ENCODE measurements at regions not wholly inside any gene's neighbourhood (a gene's known extent, or its start where the extent isn't known, plus 50 kb on each side); places are given as distances from the start of the nearest gene placed in this dataset.

DNA sequence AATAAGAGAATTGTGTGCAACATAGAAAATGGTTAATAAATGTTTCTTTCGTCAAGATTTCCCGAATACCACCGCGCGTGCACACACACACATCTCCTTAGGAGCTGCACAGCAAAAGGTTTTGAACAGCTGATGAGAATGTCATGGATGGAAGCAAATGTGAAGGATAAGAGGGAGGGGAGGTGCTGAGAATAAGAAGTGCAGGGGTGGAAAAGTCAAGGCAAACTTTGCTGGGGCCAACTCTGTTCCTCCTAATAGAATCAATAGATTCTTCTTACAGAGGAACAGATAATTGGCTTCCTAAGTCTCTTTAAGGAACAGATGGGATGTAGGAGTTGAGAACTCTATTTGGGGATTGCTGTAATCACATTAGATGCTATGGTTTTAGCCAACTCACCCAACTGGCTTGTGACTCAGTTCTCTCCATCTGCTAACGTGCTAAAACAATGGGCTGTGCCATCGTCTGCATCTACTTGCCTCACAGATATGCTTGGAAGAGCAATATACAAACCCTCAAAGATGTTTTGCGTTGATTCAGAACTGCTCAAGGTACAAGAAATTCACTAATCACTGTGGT lies 408.2 kb upstream of the CELF2 start:
- Histone ChIP-seq H3K27me3 (ENCODE audit: insufficient read depth, low read length) (no peaks in the 10 kb centered on the region), H3K4me1 (ENCODE audit: insufficient read depth, low read length) (no peaks in the 10 kb centered on the region), H3K36me3 (ENCODE audit: insufficient read depth, low read depth, low read length) (no peaks in the 10 kb centered on the region), H3K9ac (ENCODE audit: low read depth, low read length) (no peak overlapping the region), H3K27ac (ENCODE audit: low read length) (no peak overlapping the region), H3K4me3 (ENCODE audit: low read length) (no peak overlapping the region), H3K9me3 (ENCODE audit: insufficient read depth, low read depth, low read length) (no peaks in the 10 kb centered on the region)

DNA sequence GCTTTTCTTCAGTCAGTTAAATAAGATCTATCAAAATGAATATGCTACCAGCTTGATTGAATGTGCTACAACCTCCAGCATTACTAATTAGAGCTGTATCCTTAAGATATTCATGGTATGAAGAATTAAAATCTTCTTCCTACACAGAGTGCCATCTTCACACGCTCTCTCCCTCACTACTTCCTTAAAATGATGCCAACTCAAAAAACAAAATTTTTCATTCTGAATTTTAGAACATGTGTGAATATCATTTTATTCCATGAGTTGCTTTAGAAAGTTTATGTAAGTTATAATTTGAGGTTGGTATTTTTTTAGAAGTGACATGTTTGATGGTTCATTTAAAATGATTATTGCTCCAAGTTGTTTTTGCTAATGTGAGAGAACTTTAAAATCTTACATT lies 407.5 kb upstream of the CELF2 start:
- Histone ChIP-seq H3K36me3 (ENCODE audit: insufficient read depth, low read depth, low read length) (no peaks in the 10 kb centered on the region), H3K27ac (ENCODE audit: low read length) (no peak overlapping the region), H3K9ac (ENCODE audit: low read depth, low read length) (no peak overlapping the region), H3K4me1 (ENCODE audit: insufficient read depth, low read length) (no peaks in the 10 kb centered on the region), H3K27me3 (ENCODE audit: insufficient read depth, low read length) (no peaks in the 10 kb centered on the region), H3K9me3 (ENCODE audit: insufficient read depth, low read depth, low read length) (no peaks in the 10 kb centered on the region), H3K4me3 (ENCODE audit: low read length) (no peak overlapping the region)

DNA sequence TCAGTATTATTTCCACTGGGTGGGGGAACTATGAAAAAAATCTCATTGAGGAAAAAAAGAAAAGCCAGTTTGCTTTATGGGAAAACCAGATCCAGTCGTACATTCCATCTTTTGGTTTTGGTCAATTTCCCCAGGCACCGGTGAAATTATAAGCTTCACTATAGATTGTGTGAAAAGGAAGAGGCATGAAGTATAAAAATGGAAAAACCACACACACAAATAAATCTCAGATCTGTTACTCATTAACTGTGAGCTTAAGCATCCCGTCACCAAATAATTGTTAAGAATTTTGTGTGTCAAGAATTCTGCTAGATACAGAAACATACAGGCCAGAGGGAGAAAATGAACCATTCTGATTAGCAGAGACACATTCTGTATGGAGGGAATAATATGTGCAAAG lies 405.5 kb upstream of the CELF2 start:
- Histone ChIP-seq H3K4me1 (ENCODE audit: insufficient read depth, low read length) (no peaks in the 10 kb centered on the region), H3K27me3 (ENCODE audit: insufficient read depth, low read length) (no peaks in the 10 kb centered on the region), H3K4me3 (ENCODE audit: low read length) (no peak overlapping the region), H3K9ac (ENCODE audit: low read depth, low read length) (no peak overlapping the region), H3K9me3 (ENCODE audit: insufficient read depth, low read depth, low read length) (no peaks in the 10 kb centered on the region), H3K27ac (ENCODE audit: low read length) (no peak overlapping the region), H3K36me3 (ENCODE audit: insufficient read depth, low read depth, low read length) (no peaks in the 10 kb centered on the region)

DNA sequence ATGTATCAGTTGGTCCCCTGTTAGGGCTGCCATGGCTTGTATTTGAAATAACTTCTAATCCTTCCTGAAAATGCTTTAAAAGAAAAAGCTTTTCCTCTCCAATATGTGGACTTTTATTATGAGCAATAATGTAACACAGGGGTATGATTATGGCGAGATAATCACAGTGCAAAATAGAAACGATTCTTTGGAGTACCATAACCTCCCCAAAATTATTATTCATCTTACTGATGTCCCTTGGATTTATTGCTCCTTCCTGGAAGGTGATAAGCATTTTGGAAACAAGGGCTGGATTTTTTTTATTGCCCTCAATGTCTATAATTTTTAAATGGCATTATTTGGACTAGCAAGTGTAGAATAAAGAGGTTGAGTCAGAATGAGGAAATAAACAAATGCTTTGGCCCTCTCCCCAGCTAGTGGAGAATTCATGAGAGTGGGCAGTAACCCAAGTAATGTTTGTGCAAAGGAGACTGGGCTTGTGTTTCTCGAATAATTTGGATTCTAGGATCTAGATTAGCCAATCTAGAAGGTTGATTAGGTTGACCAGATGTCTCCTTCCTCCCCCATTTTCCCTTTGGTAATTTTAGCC lies 403.9 kb upstream of the CELF2 start:
- Histone ChIP-seq H3K9ac (ENCODE audit: low read depth, low read length) (no peak overlapping the region), H3K27me3 (ENCODE audit: insufficient read depth, low read length) (no peaks in the 10 kb centered on the region), H3K36me3 (ENCODE audit: insufficient read depth, low read depth, low read length) (no peaks in the 10 kb centered on the region), H3K9me3 (ENCODE audit: insufficient read depth, low read depth, low read length) (no peaks in the 10 kb centered on the region), H3K4me1 (ENCODE audit: insufficient read depth, low read length) (no peaks in the 10 kb centered on the region), H3K4me3 (ENCODE audit: low read length) (no peak overlapping the region), H3K27ac (ENCODE audit: low read length) (no peak overlapping the region)

DNA sequence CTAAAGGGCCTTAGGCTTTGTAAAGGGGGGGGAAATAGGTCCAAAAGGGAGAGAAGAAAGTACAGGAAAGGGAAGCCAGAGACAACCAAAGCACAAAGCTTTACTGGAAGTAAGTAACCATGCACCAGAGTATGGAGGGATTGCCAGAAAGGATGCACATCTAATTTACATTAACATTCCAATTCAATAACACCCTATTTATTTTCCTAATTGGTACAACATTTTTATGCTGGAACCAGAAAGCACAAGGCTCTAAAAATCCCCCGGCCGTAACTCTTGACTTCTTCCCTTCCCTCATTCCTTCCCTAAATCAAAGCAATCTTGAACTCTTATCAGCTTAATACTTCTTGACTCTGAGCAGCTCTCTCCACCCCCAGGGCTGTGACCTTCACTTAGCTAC lies 400.0 kb upstream of the CELF2 start:
- Histone ChIP-seq H3K9me3 (ENCODE audit: insufficient read depth, low read depth, low read length) (no peaks in the 10 kb centered on the region), H3K36me3 (ENCODE audit: insufficient read depth, low read depth, low read length) (no peaks in the 10 kb centered on the region), H3K9ac (ENCODE audit: low read depth, low read length) (no peak overlapping the region), H3K4me3 (ENCODE audit: low read length) (no peak overlapping the region), H3K27me3 (ENCODE audit: insufficient read depth, low read length) (no peaks in the 10 kb centered on the region), H3K27ac (ENCODE audit: low read length) (no peak overlapping the region), H3K4me1 (ENCODE audit: insufficient read depth, low read length) (no peaks in the 10 kb centered on the region)

DNA sequence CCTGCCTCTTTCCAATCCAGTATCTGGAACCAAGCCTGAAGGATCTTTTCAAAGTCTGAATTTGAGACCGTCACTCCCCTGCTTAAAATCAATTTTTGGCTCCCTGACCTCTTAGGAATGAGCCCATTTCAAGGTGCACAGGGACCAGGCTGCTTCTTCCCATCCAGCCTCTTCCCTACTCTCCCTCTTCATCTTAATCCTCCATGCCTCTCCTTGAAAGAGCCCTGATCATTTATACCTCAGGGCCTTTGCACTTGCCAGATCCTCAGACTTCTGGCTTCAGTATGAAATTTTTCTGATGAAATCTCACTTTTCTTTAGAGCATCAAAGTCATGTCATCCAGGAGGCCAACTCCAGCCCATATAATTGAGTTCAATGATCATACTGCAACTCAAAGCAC lies 399.5 kb upstream of the CELF2 start:
- Histone ChIP-seq H3K27me3 (ENCODE audit: insufficient read depth, low read length) (no peaks in the 10 kb centered on the region), H3K4me3 (ENCODE audit: low read length) (no peak overlapping the region), H3K4me1 (ENCODE audit: insufficient read depth, low read length) (no peaks in the 10 kb centered on the region), H3K27ac (ENCODE audit: low read length) (no peak overlapping the region), H3K36me3 (ENCODE audit: insufficient read depth, low read depth, low read length) (no peaks in the 10 kb centered on the region), H3K9me3 (ENCODE audit: insufficient read depth, low read depth, low read length) (no peaks in the 10 kb centered on the region), H3K9ac (ENCODE audit: low read depth, low read length) (no peak overlapping the region)

DNA sequence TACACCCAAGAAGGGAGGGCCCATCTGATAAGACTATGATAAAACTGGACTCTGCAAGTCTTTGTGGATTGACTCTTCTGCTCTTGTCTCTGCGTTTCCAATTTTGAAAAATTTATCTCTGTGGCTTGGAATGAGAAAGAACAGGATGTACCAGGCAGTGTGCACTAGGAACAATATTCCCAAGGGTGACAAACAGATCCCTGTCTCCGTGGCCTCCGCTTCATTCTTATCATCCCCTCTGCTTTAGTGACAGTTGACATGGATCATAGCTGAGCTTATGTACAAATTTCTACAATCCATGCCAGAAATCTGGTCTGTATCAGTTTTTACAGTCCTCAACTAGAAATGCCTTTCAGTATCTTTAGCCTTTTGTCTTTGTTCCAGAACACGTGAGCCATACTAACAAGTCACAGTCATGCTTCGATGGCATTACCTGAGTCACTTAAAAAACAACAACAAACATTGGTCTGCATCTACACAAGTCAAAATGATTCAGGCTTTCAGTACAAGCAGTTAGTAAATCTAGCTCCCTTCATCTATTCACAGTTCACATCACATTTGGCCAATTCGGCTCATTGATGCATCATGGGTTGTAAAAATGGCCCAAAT lies 393.6 kb upstream of the CELF2 start:
- Histone ChIP-seq H3K9me3 (ENCODE audit: insufficient read depth, low read depth, low read length) (no peaks in the 10 kb centered on the region), H3K9ac (ENCODE audit: low read depth, low read length) (no peak overlapping the region), H3K4me3 (ENCODE audit: low read length) (no peak overlapping the region), H3K27me3 (ENCODE audit: insufficient read depth, low read length) (no peaks in the 10 kb centered on the region), H3K36me3 (ENCODE audit: insufficient read depth, low read depth, low read length) (no peaks in the 10 kb centered on the region), H3K27ac (ENCODE audit: low read length) (no peak overlapping the region), H3K4me1 (ENCODE audit: insufficient read depth, low read length) (no peaks in the 10 kb centered on the region)

DNA sequence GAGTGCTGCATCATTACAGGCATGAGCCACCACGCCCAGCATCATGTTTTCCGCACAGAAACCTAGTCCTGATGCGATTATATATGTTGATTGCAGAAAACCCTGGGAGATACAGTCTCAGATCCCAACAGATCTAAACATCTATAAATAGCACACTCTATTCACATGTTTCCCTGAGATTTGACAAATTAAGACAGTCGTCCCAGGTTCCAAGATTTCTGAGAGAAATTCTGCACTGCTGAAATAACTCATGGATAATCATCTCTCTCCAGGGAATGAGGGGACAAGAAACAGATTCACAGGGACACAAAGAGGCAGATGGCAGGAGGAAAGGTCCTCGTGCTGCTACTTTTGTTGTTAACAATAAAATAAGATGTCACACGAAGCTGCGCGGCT lies 393.1 kb upstream of the CELF2 start:
- Histone ChIP-seq H3K9ac (ENCODE audit: low read depth, low read length) (no peak overlapping the region), H3K9me3 (ENCODE audit: insufficient read depth, low read depth, low read length) (no peaks in the 10 kb centered on the region), H3K27me3 (ENCODE audit: insufficient read depth, low read length) (no peaks in the 10 kb centered on the region), H3K27ac (ENCODE audit: low read length) (no peak overlapping the region), H3K36me3 (ENCODE audit: insufficient read depth, low read depth, low read length) (no peaks in the 10 kb centered on the region), H3K4me3 (ENCODE audit: low read length) (no peak overlapping the region), H3K4me1 (ENCODE audit: insufficient read depth, low read length) (no peaks in the 10 kb centered on the region)

DNA sequence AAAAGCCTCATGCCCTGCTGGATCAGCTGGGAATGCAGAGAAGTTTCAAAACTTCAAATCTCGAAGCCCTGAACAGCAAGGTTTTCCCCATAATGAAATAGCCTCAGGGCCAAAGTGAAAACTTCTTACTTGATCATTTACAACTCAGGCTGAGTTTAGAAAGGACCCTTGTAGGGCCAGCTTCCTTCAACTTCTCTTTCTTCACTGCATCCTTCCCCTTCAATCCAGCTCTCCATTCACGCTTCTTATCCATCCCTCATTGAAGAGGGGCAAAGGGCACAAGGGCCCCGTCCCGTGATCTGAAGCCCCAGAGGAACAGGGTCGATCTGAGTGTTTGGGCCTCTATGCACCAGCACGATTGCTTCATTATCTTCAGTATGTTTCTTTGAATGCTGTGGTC lies 392.2 kb upstream of the CELF2 start:
- H3K27me3 ChIP-seq (ENCODE audit: insufficient read depth, low read length) = no peaks in the 10 kb centered on the region
- no peak overlapping the region for H3K4me3 ChIP-seq (ENCODE audit: low read length)
- H3K36me3 ChIP-seq (ENCODE audit: insufficient read depth, low read depth, low read length) = no peaks in the 10 kb centered on the region
- H3K9ac ChIP-seq (ENCODE audit: low read depth, low read length) = no peak overlapping the region
- H3K27ac ChIP-seq (ENCODE audit: low read length) = no peak overlapping the region
- no peaks in the 10 kb centered on the region for H3K9me3 ChIP-seq (ENCODE audit: insufficient read depth, low read depth, low read length)
- no peaks in the 10 kb centered on the region for H3K4me1 ChIP-seq (ENCODE audit: insufficient read depth, low read length)

DNA sequence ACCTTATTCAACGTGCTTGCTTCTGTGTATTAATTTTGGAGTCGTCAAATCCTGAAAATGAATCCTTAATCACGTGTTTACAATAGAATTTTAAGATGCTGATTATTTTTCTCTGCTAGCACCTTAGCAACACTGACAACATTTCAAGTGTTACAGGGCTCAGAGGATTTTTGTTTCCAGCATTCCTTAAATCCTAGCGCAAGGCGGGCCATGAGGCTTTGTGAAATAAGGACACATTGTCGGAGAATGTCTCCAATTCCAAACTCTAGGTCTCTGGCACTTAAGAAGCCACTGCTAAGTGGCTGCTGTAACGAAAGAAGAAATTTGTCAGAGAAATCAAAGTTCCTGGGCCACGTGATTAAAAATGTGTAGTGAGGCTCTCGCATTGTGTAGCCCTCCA lies 390.9 kb upstream of the CELF2 start:
- Histone ChIP-seq H3K27ac (ENCODE audit: low read length) (no peak overlapping the region), H3K36me3 (ENCODE audit: insufficient read depth, low read depth, low read length) (no peaks in the 10 kb centered on the region), H3K9me3 (ENCODE audit: insufficient read depth, low read depth, low read length) (no peaks in the 10 kb centered on the region), H3K27me3 (ENCODE audit: insufficient read depth, low read length) (no peaks in the 10 kb centered on the region), H3K9ac (ENCODE audit: low read depth, low read length) (no peak overlapping the region), H3K4me1 (ENCODE audit: insufficient read depth, low read length) (no peaks in the 10 kb centered on the region), H3K4me3 (ENCODE audit: low read length) (no peak overlapping the region)

DNA sequence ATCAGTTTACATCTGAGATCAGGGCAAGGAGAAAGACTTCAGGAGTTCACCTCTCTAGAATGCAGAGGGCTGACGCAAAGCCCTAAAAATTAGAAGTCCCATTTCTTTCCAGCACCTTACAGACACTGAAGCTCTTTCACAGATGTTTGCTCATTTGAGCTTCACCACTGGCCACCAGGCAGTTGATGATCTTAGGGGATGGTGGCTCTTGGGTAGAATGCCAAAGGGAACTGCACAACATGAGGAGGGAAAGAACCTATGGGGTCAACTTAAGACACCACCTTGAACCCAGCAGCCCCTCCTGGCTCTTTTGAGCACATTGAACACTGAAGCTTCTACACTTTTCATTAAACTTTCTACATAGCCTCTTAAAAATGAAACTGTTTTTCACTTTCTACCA lies 390.3 kb upstream of the CELF2 start:
- no peaks in the 10 kb centered on the region for H3K9me3 ChIP-seq (ENCODE audit: insufficient read depth, low read depth, low read length)
- H3K4me3 ChIP-seq (ENCODE audit: low read length) = no peak overlapping the region
- H3K36me3 ChIP-seq (ENCODE audit: insufficient read depth, low read depth, low read length) = no peaks in the 10 kb centered on the region
- H3K27me3 ChIP-seq (ENCODE audit: insufficient read depth, low read length) = no peaks in the 10 kb centered on the region
- no peak overlapping the region for H3K9ac ChIP-seq (ENCODE audit: low read depth, low read length)
- no peak overlapping the region for H3K27ac ChIP-seq (ENCODE audit: low read length)
- no peaks in the 10 kb centered on the region for H3K4me1 ChIP-seq (ENCODE audit: insufficient read depth, low read length)

DNA sequence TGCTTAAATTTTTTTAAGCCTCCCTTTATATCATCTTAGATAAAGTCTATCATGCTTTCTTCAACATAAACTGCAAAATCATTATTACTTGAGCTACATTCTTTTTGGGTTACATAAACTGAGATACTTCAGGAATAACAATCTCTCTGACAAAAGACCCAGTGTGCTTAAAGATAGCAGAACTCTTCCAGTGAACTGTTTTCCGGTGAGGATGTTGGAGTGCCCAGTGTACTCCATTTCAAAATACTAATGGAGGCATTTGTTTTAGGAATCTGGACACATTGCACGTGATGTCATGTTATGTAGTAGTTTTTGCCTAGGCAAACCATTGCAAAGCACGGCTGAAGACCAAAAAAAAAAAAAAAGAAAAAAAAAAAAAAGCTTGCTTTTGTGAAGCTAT lies 388.2 kb upstream of the CELF2 start:
- Histone ChIP-seq H3K4me3 (ENCODE audit: low read length) (no peak overlapping the region), H3K4me1 (ENCODE audit: insufficient read depth, low read length) (no peaks in the 10 kb centered on the region), H3K27ac (ENCODE audit: low read length) (no peak overlapping the region), H3K27me3 (ENCODE audit: insufficient read depth, low read length) (no peaks in the 10 kb centered on the region), H3K9me3 (ENCODE audit: insufficient read depth, low read depth, low read length) (no peaks in the 10 kb centered on the region), H3K9ac (ENCODE audit: low read depth, low read length) (no peak overlapping the region), H3K36me3 (ENCODE audit: insufficient read depth, low read depth, low read length) (no peaks in the 10 kb centered on the region)
